ENCODE measurements at regions not wholly inside any gene's neighbourhood (a gene's known extent, or its start where the extent isn't known, plus 50 kb on each side); places are given as distances from the start of the nearest gene placed in this dataset.

DNA sequence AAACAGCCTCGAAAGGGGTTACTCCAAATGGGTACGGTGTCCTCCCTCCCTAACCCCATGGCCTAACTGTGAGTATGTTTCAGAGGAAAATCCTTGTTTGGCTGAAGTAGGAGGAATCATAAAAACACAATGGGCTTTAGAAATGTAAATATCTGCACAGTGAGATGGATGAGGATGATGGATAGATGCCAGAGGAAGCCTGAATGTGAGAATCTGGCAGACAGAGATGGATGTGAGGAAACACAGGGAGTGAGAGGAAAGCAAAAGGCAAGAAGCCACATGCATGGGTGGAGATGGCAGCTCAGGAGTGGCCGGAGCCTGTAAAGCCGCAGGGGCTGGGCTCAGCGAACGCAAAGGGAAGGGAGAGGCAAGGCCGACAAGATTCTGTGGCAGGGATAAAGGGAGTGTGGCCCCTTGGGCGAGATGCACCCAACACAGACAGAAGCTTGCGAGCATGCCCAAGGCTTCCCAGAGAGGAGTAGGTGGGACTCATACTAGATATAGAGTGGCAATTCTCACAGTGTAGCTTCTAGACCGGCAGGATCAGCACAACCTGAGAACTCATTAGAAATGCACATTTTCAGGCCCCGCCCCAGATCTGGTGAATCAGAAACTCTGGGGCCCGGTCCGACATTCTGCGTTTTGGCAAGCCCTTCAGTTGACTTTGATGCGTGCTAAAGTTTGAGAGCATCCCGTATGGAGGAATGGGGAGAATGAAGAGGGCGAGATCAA is 237.3 kb upstream of the CADM1 start:
- Mint-ChIP-seq H3K27me3 (no peaks in the 10 kb centered on the region), H3K36me3 (ENCODE audit: low read depth) (no peaks in the 10 kb centered on the region), H3K27ac (no peak overlapping the region), H3K4me3 (no peak overlapping the region), H3K4me1 (no peaks in the 10 kb centered on the region)
- ATAC-seq: no peak
- no peaks in the 10 kb centered on the region for H3K9me3 ChIP-seq (ENCODE audit: control insufficient read depth, low read length, poor library complexity, severe bottlenecking)
- DNase-seq: no peak

DNA sequence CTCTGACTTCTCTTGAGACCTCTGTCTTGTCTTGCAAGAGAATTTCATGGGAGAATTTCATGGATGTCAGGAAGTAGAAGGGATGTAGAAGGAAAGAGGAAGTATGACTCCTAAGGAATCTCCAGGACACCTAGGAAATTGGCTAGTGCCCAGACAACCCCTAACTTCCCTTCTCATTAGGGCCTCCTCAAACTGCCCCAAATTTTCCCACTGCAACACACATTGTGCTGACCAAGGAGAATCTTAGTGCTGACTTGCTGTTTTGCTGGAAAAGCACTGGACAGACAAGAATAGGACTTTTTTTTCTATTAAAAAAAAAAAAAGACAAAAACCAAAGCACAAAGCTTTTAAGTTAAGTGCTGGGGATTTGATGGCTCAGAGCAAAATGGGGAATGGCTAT is 236.1 kb upstream of the CADM1 start:
- no peak for ATAC-seq

DNA sequence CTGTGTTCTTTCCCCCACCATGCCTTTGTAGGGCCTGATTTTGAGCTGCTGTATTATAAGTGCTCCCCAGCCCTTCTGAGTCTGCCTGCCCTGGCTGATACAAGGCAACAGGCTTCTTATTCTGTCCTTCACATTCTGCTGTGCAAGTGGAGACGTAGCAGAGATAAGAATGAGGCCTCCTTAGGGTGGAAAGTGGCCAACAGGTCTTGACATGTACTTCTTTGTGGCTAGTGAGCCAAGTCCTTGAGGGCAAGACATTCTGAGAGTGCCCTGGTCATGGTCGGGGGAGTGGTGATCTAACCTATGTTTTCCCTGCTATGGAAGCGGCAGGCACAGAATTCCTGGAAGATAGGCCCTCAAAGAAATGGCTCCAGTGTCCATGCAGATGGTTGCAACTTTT is 235.7 kb upstream of the CADM1 start:
- no peak for ATAC-seq
- Mint-ChIP-seq H3K27me3 (no peaks in the 10 kb centered on the region), H3K4me1 (no peaks in the 10 kb centered on the region), H3K36me3 (ENCODE audit: low read depth) (no peaks in the 10 kb centered on the region), H3K4me3 (no peak overlapping the region), H3K27ac (no peak overlapping the region)
- no peaks in the 10 kb centered on the region for H3K9me3 ChIP-seq (ENCODE audit: control insufficient read depth, low read length, poor library complexity, severe bottlenecking)
- DNase-seq: no peak

More for the DNA sequence above, 236.1 kb upstream of the CADM1 start:
- H3K36me3 Mint-ChIP-seq (ENCODE audit: low read depth): no peaks in the 10 kb centered on the region
- no peak for DNase-seq
- H3K27me3 Mint-ChIP-seq: no peaks in the 10 kb centered on the region
- no peaks in the 10 kb centered on the region for H3K9me3 ChIP-seq (ENCODE audit: control insufficient read depth, low read length, poor library complexity, severe bottlenecking)
- H3K4me1 Mint-ChIP-seq: no peaks in the 10 kb centered on the region
- H3K27ac Mint-ChIP-seq: no peak overlapping the region
- H3K4me3 Mint-ChIP-seq: no peak overlapping the region

DNA sequence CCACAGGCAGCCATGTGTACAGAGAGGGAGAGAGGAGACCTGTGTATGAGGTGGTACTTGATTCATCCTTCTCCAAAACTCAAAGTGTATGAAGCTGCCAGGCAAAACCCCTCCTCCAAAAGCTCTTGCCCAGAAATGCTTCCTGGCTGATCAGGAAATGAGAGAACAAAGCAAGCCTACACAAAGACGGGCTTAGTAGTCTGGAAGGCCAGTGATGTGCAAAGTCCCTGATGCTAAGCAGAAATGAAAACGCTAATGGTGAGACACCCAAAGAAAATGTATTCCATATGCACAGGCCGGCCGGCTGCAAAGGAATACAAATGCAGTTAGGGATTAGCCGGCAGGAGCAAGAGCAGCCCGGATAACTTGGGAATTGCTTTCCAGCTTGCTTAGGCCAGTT is 234.9 kb upstream of the CADM1 start:
- H3K36me3 Mint-ChIP-seq (ENCODE audit: low read depth): no peaks in the 10 kb centered on the region

DNA sequence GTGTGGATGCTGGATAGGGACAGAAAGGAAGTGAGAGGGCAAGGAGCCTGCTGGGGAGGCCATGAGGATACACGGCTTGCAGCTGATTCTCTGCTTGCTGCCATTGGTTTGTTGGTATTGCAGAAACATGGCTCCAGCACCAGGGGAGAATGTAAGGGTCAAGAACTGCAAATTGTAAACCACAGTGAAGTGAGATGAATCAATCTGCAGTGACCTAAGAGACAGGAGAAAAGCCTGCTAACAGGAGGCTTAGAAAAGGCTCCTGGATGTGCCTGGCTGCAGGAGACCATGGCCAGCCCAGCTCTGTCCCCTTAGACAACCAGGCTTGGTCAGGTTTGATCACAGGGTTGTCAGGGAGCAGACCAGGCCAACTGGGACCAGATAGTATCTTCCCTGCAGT is 233.7 kb upstream of the CADM1 start:
- ATAC-seq: no peak
- no peaks in the 10 kb centered on the region for H3K9me3 ChIP-seq (ENCODE audit: control insufficient read depth, low read length, poor library complexity, severe bottlenecking)
- no peaks in the 10 kb centered on the region for H3K4me1 Mint-ChIP-seq
- no peak overlapping the region for H3K27ac Mint-ChIP-seq
- H3K36me3 Mint-ChIP-seq (ENCODE audit: low read depth): no peaks in the 10 kb centered on the region
- H3K4me3 Mint-ChIP-seq: no peak overlapping the region
- DNase-seq: no peak
- no peaks in the 10 kb centered on the region for H3K27me3 Mint-ChIP-seq

More for the DNA sequence above, 234.9 kb upstream of the CADM1 start:
- Mint-ChIP-seq H3K4me1 (no peaks in the 10 kb centered on the region), H3K27me3 (no peaks in the 10 kb centered on the region), H3K4me3 (no peak overlapping the region), H3K27ac (no peak overlapping the region)
- no peak for DNase-seq
- ATAC-seq: no peak
- H3K9me3 ChIP-seq (ENCODE audit: control insufficient read depth, low read length, poor library complexity, severe bottlenecking): no peaks in the 10 kb centered on the region

DNA sequence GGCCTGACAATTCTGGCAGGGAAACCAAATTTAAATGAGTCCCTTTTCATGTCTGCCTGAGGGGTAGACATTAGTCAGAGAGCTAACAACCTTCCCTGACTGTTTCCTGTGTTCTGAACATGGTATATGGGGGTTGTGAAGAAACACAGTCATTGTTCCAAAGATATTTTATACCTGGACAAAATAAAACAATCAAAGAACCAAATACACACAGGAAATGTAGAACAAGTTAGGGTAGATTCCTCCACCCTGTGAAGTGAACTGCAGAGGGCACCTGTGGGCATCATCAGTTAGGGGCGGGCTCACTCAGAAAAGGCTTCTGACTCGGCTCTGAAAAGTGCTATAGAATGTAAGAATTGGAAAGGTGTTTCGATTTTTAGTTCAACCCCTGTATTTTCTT is 231.9 kb upstream of the CADM1 start:
- no peak for DNase-seq

DNA sequence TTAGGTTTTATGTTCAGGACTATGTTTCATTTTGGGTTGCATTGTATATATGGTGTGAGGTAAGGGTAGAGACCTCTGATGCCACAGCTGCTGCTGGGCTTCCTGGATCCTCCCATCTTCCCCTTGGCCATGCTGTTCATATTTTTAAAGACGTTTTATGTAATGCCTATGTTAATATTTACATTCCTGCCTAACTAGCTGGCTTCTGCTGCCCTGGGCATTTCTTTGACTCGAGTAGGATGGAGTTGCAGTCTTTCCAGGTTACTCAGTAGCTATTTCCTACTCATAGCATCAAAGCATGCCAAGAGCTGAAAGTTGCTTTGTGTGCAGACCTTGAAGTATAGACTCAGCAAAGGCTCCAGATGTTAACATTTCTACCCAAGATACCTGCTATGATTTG is 220.5 kb upstream of the CADM1 start:
- ATAC-seq: no peak
- no peak overlapping the region for H3K27ac Mint-ChIP-seq
- DNase-seq: no peak
- no peaks in the 10 kb centered on the region for H3K4me1 Mint-ChIP-seq
- H3K9me3 ChIP-seq (ENCODE audit: control insufficient read depth, low read length, poor library complexity, severe bottlenecking): no peaks in the 10 kb centered on the region
- no peaks in the 10 kb centered on the region for H3K27me3 Mint-ChIP-seq
- H3K36me3 Mint-ChIP-seq (ENCODE audit: low read depth): no peaks in the 10 kb centered on the region
- no peak overlapping the region for H3K4me3 Mint-ChIP-seq

More for the DNA sequence above, 231.9 kb upstream of the CADM1 start:
- Mint-ChIP-seq H3K27ac (no peak overlapping the region), H3K36me3 (ENCODE audit: low read depth) (no peaks in the 10 kb centered on the region), H3K27me3 (no peaks in the 10 kb centered on the region), H3K4me3 (no peak overlapping the region), H3K4me1 (no peaks in the 10 kb centered on the region)
- H3K9me3 ChIP-seq (ENCODE audit: control insufficient read depth, low read length, poor library complexity, severe bottlenecking): no peaks in the 10 kb centered on the region
- ATAC-seq: no peak

DNA sequence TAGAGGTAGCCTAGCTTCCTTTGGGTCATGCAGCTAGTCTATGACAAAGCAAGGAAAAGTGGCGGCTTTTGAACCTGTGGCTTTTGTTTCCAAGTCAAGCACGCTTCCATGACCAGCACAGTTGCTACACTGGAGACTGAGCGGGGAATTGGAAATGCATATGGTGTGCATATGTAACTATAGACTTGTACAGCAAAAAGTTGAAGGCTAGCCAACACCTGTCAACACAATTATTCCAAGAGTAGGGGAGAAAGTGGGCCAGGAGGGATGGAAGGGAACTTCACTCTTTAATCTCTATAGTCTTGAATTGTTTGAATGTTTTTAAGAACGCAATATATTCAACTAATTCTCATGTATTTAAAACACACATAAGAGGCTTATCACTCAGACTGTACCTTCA is 218.5 kb upstream of the CADM1 start:
- Mint-ChIP-seq H3K36me3 (ENCODE audit: low read depth) (no peaks in the 10 kb centered on the region), H3K27me3 (no peaks in the 10 kb centered on the region), H3K27ac (no peak overlapping the region), H3K4me1 (no peaks in the 10 kb centered on the region), H3K4me3 (no peak overlapping the region)
- ATAC-seq (no peak), DNase-seq (no peak)
- H3K9me3 ChIP-seq (ENCODE audit: control insufficient read depth, low read length, poor library complexity, severe bottlenecking): no peaks in the 10 kb centered on the region

DNA sequence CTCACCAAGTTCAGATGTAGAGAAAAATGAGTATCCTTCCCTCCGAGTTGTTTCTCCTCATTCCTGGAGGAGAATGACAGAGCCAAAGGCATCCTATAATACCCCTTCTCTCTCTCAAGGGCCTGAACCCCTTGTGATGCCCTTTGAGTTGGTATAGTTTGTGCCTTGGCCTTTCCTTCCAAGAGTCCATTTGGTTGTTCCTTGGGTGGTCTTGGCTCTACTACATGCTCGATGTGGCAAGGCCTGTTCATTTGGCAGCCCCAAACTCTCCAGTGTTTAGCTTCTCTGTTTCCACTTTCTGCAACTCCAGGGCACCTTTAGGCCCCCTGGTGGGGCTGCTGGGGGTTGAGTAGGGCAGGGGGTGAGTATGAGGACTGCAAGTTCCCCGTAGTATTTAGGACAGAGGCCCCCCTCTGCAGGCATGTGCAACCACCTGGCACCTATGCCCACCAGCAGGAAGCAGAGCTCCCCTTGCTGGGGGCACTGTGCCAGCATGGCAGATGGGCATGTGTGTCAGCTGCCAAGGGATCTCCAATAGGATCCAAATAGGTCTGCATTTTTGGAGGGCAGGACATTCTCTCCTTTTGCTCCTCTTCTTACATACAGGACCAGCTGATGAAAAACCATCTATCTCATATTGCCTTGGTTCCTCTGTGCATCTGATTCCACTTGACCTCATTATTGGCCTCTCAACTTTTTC is 217.2 kb upstream of the CADM1 start:
- H3K9me3 ChIP-seq (ENCODE audit: control insufficient read depth, low read length, poor library complexity, severe bottlenecking): no peaks in the 10 kb centered on the region
- Mint-ChIP-seq H3K27me3 (no peaks in the 10 kb centered on the region), H3K36me3 (ENCODE audit: low read depth) (no peaks in the 10 kb centered on the region), H3K4me3 (no peak overlapping the region), H3K4me1 (no peaks in the 10 kb centered on the region), H3K27ac (no peak overlapping the region)
- DNase-seq: no peak
- ATAC-seq: no peak

DNA sequence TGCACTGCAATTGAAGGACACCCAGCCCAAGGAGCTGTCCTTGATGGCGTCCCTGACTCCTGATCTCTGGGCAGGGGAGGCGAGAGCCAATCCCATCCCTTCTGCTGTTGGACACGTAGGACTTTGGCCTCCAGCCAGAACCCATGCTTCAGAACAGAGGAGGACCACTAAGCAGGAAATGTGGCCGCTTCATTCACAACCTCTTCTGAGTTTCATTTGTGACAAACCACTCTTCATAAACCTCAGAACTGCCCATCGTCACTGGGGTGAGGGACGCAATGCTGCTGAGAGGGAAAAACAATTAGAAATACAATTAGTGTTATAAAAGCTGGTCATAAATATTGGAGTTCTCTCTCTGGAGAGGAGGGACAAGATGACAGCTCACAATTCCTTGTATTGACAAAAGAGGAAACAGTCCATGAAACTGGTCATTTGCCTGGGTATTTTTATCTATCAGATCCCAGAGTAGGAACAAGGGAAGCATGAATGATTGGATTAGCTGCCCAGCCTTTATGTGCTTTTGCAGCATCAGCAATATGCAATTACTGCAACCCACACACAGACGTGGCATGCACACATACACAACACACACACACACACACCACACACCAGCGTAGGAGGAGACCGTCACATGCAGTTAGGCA is 216.5 kb upstream of the CADM1 start:
- Mint-ChIP-seq H3K4me3 (no peak overlapping the region), H3K27me3 (no peaks in the 10 kb centered on the region), H3K27ac (no peak overlapping the region), H3K4me1 (no peaks in the 10 kb centered on the region), H3K36me3 (ENCODE audit: low read depth) (no peaks in the 10 kb centered on the region)
- no peaks in the 10 kb centered on the region for H3K9me3 ChIP-seq (ENCODE audit: control insufficient read depth, low read length, poor library complexity, severe bottlenecking)
- no peak for DNase-seq
- ATAC-seq: no peak

DNA sequence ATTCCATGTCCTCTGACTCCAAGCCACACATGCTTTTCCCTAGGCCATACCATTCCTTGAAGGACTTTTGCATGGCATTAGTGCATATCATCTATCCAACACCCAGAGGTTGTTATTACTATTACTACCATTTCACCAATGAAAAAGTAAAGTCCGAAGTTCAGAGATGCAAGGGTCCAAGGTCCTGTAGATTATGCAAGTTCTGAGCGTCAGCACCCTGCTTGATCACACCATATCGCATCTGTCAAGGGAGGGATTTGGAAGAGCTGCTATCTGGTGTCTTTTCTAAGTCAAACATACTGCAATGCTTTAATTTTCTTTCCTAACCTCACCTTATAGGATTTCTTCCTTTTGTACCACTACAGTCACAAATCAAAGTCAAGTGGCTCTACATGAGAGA is 214.7 kb upstream of the CADM1 start:
- DNase-seq (no peak), ATAC-seq (no peak)
- no peaks in the 10 kb centered on the region for H3K9me3 ChIP-seq (ENCODE audit: control insufficient read depth, low read length, poor library complexity, severe bottlenecking)
- Mint-ChIP-seq H3K4me1 (no peaks in the 10 kb centered on the region), H3K27me3 (no peaks in the 10 kb centered on the region), H3K4me3 (no peak overlapping the region), H3K27ac (no peak overlapping the region), H3K36me3 (ENCODE audit: low read depth) (no peaks in the 10 kb centered on the region)

DNA sequence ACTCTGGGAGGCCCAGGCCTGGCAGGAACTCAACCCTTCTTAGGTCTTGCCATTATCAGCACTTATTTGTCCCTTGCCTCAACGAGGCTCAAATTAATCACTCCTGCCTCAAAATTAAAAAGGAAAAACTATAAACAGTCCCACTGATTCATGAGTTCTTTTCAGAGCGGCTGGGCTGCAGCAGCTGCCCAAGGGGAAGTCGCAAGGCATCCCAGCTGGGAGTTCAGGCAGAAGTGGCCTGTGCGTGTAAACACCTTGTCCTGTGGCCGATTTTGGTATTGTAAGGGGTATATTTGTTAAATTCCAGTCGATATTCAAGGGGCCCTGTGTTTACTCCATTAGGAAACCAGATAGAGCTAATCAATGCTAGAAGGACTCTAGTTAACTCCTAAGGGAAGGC is 213.9 kb upstream of the CADM1 start:
- H3K27ac Mint-ChIP-seq: no peak overlapping the region
- no peaks in the 10 kb centered on the region for H3K9me3 ChIP-seq (ENCODE audit: control insufficient read depth, low read length, poor library complexity, severe bottlenecking)
- no peaks in the 10 kb centered on the region for H3K36me3 Mint-ChIP-seq (ENCODE audit: low read depth)
- H3K27me3 Mint-ChIP-seq: no peaks in the 10 kb centered on the region
- DNase-seq (no peak), ATAC-seq (no peak)
- no peak overlapping the region for H3K4me3 Mint-ChIP-seq
- no peaks in the 10 kb centered on the region for H3K4me1 Mint-ChIP-seq

DNA sequence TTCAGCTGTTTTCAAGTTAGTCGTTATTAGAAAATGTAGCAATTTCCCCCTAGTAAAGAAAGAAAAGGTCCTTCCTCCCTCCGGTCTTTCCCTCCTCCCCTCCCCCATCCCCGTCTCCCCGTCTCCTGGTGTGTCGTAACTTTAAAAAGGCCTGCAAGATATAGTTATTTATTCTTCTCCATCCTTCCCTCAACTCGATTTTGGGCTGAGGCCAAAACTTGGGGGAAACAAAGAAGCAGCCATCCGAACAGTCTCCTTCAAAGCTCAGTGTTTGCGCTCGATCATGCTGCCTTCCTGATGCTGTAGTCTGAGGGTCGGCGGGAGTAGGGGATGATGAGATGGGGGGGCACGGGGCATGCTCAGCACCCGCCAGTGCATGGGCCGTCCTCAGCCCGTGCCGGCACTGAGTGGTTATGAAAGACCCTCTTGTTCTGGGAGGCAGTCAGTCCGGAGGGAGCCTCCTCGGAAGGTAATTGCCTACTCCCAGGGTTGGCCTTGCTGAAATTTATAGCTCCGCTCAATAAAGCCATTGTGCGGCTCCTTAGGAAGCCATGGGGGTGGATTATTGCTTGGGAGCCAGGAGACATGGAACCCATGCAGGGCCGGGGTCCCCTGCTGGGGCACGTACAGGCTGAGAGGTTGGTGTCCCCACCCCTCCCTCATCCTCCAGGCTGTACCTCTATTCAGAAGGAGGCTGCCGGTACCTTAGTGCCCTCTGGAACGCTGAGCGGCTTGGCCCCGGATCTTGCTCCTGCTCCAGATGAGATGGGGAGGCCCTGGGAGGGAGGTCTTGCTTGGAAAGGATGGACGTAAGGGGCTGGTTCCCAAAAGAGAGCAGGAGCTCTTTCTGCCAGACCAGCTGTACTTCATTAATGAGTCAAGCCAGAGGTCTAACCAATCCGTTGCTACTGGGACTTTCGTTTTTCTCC is 212.7 kb upstream of the CADM1 start:
- DNase-seq: no peak
- Mint-ChIP-seq H3K27me3 (no peaks in the 10 kb centered on the region), H3K36me3 (ENCODE audit: low read depth) (no peaks in the 10 kb centered on the region), H3K27ac (no peak overlapping the region), H3K4me3 (no peak overlapping the region), H3K4me1 (no peaks in the 10 kb centered on the region)
- no peak for ATAC-seq
- H3K9me3 ChIP-seq (ENCODE audit: control insufficient read depth, low read length, poor library complexity, severe bottlenecking): no peaks in the 10 kb centered on the region

Data from T-helper 17 cell (primary cell).